Upper lobe of left lung (tissue), 6 donors: ENCODE measurements at regions not wholly inside any gene's neighbourhood (a gene's known extent, or its start where the extent isn't known, plus 50 kb on each side); places are given as distances from the start of the nearest gene placed in this dataset.
A peak's percentile ranks its signal among the peaks of the same experiment; 100 is the strongest.
"Not testable (repeated sequence)": the region's sequence is repeated elsewhere in the genome, so short reads cannot be mapped to it uniquely, and the experiment has no call there.

Experiments
- ATAC-seq, 2 donors: fragments of 200-7000 bp; cut with Tn5 transposase; one replicate each; pipeline ENCODE4 v1.9.1; 2022; ENCODE audit warnings: mild to moderate bottlenecking in 2 of 2, moderate library complexity in 2 of 2; ENCODE audit not compliant: low FRiP score in 2 of 2
- DNase-seq, 2 donors: peaks; one replicate each; pipeline ENCODE4 v3.0.0-alpha.2; 2019 to 2020
- H3K27ac ChIP-seq, 4 donors: fragments of 200-600 bp; sonication (generic); one replicate each; pipeline ENCODE4 v1.5.1; 2016 to 2019
- H3K27me3 ChIP-seq, 4 donors: fragments of 200-600 bp; sonication (generic); one replicate each; pipeline ENCODE4 v1.5.1; 2017 to 2019
- H3K36me3 ChIP-seq, 4 donors: fragments of 200-600 bp; sonication (generic); one replicate each; pipeline ENCODE4 v1.5.1; 2016 to 2019
- H3K4me1 ChIP-seq, 4 donors: fragments of 200-600 bp; sonication (generic); one replicate each; pipeline ENCODE4 v1.5.1; 2018 to 2019
- H3K4me3 ChIP-seq, 4 donors: fragments of 200-600 bp; sonication (generic); one replicate each; pipeline ENCODE4 v1.5.1; 2017 to 2019; ENCODE audit warnings: mild to moderate bottlenecking in 2 of 4, moderate library complexity in 1 of 4
- H3K9me3 ChIP-seq, 4 donors: fragments of 200-600 bp; sonication (generic); one replicate each; pipeline ENCODE4 v1.5.1; 2018 to 2019
- CTCF ChIP-seq, 6 experiments: fragments of 450-650 bp in 4 of 6; fragments of 200-600 bp in 2 of 6; sonication (generic) in 2 of 6; IDR thresholded peaks; one replicate each; pipeline ENCODE4 v1.5.1; 2016 to 2019; ENCODE audit warnings: antibody characterized with exemption in 6 of 6
- EP300 ChIP-seq, 4 donors: sonication (generic); formaldehyde crosslinking; IDR thresholded peaks; one replicate each; pipeline ENCODE4 v1.5.1; 2017; ENCODE audit warnings: antibody characterized with exemption in 4 of 4, control low read depth in 2 of 4
- POLR2A ChIP-seq, 4 donors: fragments of 450-650 bp; IDR thresholded peaks; one replicate each; pipeline ENCODE4 v1.5.1; 2016 to 2017; ENCODE audit warnings: antibody characterized with exemption in 4 of 4, mild to moderate bottlenecking in 2 of 4
- POLR2AphosphoS5 ChIP-seq, 2 donors: sonication (generic); formaldehyde crosslinking; IDR thresholded peaks; one replicate each; pipeline ENCODE4 v1.5.1; 2017; ENCODE audit warnings: antibody characterized with exemption in 2 of 2
- WGBS, 2 donors: methylation state at CpG; one replicate each; pipeline ENCODE4 v1.1.5; 2017 to 2018; 5-methylcytosine and 5-hydroxymethylcytosine counted together
- donor health status: DM: no; HTN: no; CAD: no; lungs with moderate emphysema.
- donor health status: DM: no; HTN: yes; CAD: no; lungs with severe emphysema.

- Histone ChIP-seq H3K27me3 (no peaks in the 10 kb centered on the region), H3K36me3 (no peaks in the 10 kb centered on the region), H3K4me1 (no peaks in the 10 kb centered on the region), H3K27ac (no peak overlapping the region), H3K4me3 (no peak overlapping the region), H3K9me3 (no peaks in the 10 kb centered on the region)
- no peak for ATAC-seq
- no peak for DNase-seq
- no peak for TF ChIP-seq POLR2A (IDR thresholded peaks at IDR 0.05)
- TF ChIP-seq CTCF (IDR thresholded peaks at IDR 0.05): no peak
- TF ChIP-seq EP300 (IDR thresholded peaks at IDR 0.05): no peak
- TF ChIP-seq POLR2AphosphoS5 (IDR thresholded peaks at IDR 0.05): no peak
- WGBS, 2 donors: 96 to 98% methylated on average over 4 of the region's 4 CpGs
These were observed 66.4 kb upstream of the ALDH1B1 start for GRCh38 chr9:38326122-38326521.

- WGBS, 2 donors: 98% methylated on average over 10 of the region's 27 CpGs; no CpG with 5 or more reads in 1 of the 2 donors
These were observed 68.3 kb upstream of the ALDH1B1 start for GRCh38 chr9:38324213-38324612.

GRCh38 chr9:38322937-38323336, 69.6 kb upstream of the ALDH1B1 start:
- no peak for ATAC-seq
- TF ChIP-seq EP300 (IDR thresholded peaks at IDR 0.05) (no peak), CTCF (IDR thresholded peaks at IDR 0.05) (no peak), POLR2AphosphoS5 (IDR thresholded peaks at IDR 0.05) (no peak), POLR2A (IDR thresholded peaks at IDR 0.05) (no peak)
- no peaks in the 10 kb centered on the region for H3K9me3 ChIP-seq
- no peak overlapping the region for H3K27ac ChIP-seq
- DNase-seq: no peak
- H3K4me1 ChIP-seq: peaks cover 0 to 11% (median 3%) of the 10 kb centered on the region in 4 donors
- H3K36me3 ChIP-seq: no peaks in the 10 kb centered on the region
- no peaks in the 10 kb centered on the region for H3K27me3 ChIP-seq
- no peak overlapping the region for H3K4me3 ChIP-seq
- 80 to 82% methylated on average over 3 of the region's 3 CpGs for WGBS, 2 donors

More at GRCh38 chr9:38324213-38324612, 68.3 kb upstream of the ALDH1B1 start:
- not testable (repeated sequence) for H3K4me3 ChIP-seq, ATAC-seq, H3K9me3 ChIP-seq, H3K4me1 ChIP-seq, H3K27ac ChIP-seq, H3K36me3 ChIP-seq, H3K27me3 ChIP-seq
- DNase-seq: peak in 1 of 2 donors; percentile 63

GRCh38 chr9:38319496-38320173, 72.9 kb upstream of the ALDH1B1 start:
- Histone ChIP-seq H3K4me3 (peak overlapping the region in 2 of 4 donors; percentile 9 to 11), H3K9me3 (no peaks in the 10 kb centered on the region), H3K27me3 (no peaks in the 10 kb centered on the region), H3K27ac (no peak overlapping the region), H3K4me1 (peaks cover 0 to 11% (median 3%) of the 10 kb centered on the region in 4 donors), H3K36me3 (no peaks in the 10 kb centered on the region)
- TF ChIP-seq POLR2AphosphoS5 (IDR thresholded peaks at IDR 0.05) (no peak), CTCF (IDR thresholded peaks at IDR 0.05) (no peak), POLR2A (IDR thresholded peaks at IDR 0.05) (no peak), EP300 (IDR thresholded peaks at IDR 0.05) (no peak)
- no peak for ATAC-seq
- DNase-seq: no peak
- 41 to 43% methylated on average over 5 of the region's 5 CpGs for WGBS, 2 donors

GRCh38 chr9:38318759-38319495, 73.6 kb upstream of the ALDH1B1 start:
- no peak for TF ChIP-seq CTCF (IDR thresholded peaks at IDR 0.05)
- H3K4me3 ChIP-seq: peak overlapping the region in 2 of 4 donors; percentile 9 to 11
- no peaks in the 10 kb centered on the region for H3K36me3 ChIP-seq
- peaks cover 0 to 11% (median 3%) of the 10 kb centered on the region in 4 donors for H3K4me1 ChIP-seq
- H3K27me3 ChIP-seq: no peaks in the 10 kb centered on the region
- ATAC-seq (peak in 1 of 2 donors; percentile 56), DNase-seq (peak in 1 of 2 donors; percentile 34)
- H3K27ac ChIP-seq: no peak overlapping the region
- H3K9me3 ChIP-seq: no peaks in the 10 kb centered on the region
- 23 to 36% methylated on average over 13 of the region's 13 CpGs for WGBS, 2 donors
